Osteoblast (primary cell): ENCODE measurements at regions not wholly inside any gene's neighbourhood (a gene's known extent, or its start where the extent isn't known, plus 50 kb on each side); places are given as distances from the start of the nearest gene placed in this dataset.

Source experiments
- DNase-seq: peaks from one replicate; pipeline ENCODE4 v3.0.0; 2011; ENCODE audit warnings: low spot score, mixed read lengths; ENCODE audit not compliant: insufficient read length; ENCODE audit errors: missing footprints
- H2AFZ ChIP-seq: 2 replicates; pipeline ENCODE4 v1.6.0; 2011; ENCODE audit warnings: mild to moderate bottlenecking, low read length
- H3K27ac ChIP-seq: 2 replicates; pipeline ENCODE4 v1.5.1; 2011; ENCODE audit warnings: mild to moderate bottlenecking, low read depth, low read length, moderate library complexity
- H3K27me3 ChIP-seq: 2 replicates; pipeline ENCODE4 v1.6.0; 2012; ENCODE audit warnings: mild to moderate bottlenecking, control low read depth, inconsistent platforms, low read length, moderate library complexity; ENCODE audit not compliant: insufficient read depth
- H3K36me3 ChIP-seq: 2 replicates; pipeline ENCODE4 v1.5.1; 2011; ENCODE audit warnings: mild to moderate bottlenecking, low read length, control low read depth, moderate library complexity; ENCODE audit not compliant: insufficient read depth
- H3K4me1 ChIP-seq: 2 replicates; pipeline ENCODE4 v1.5.1; 2011; ENCODE audit warnings: mild to moderate bottlenecking, low read length, control low read depth, moderate library complexity; ENCODE audit not compliant: insufficient read depth
- H3K4me2 ChIP-seq: 2 replicates; pipeline ENCODE4 v1.6.0; 2011; ENCODE audit warnings: mild to moderate bottlenecking, low read length; ENCODE audit not compliant: insufficient read depth
- H3K4me3 ChIP-seq: fragments of 200-600 bp; sonication (generic); 3 replicates; pipeline ENCODE4 v1.5.1; 2012; ENCODE audit warnings: mild to moderate bottlenecking, low read length, inconsistent platforms; ENCODE audit not compliant: insufficient read depth
- H3K79me2 ChIP-seq: 2 replicates; pipeline ENCODE4 v1.6.0; 2012; ENCODE audit warnings: mild to moderate bottlenecking, low read length, control low read depth, inconsistent platforms; ENCODE audit not compliant: insufficient read depth
- H3K9me3 ChIP-seq: 2 replicates; pipeline ENCODE4 v1.5.1; 2011; ENCODE audit warnings: low read depth, low read length, control low read depth
- H4K20me1 ChIP-seq: 2 replicates; pipeline ENCODE4 v1.6.0; 2012; ENCODE audit warnings: mild to moderate bottlenecking, low read length, control low read depth; ENCODE audit not compliant: insufficient read depth
- TF ChIP-seq, protein P1 (sequence below): IDR thresholded peaks from 2 replicates; pipeline ENCODE4 v1.5.1; 2011; ENCODE audit warnings: mild to moderate bottlenecking, low read depth, low read length, moderate library complexity; ENCODE audit errors: extremely low read depth

GRCh38 chr14:50025776-50026175 is 90.6 kb downstream of the VCPKMT start:
- Histone ChIP-seq H3K4me3 (no peak overlapping the region), H3K36me3 (no peaks in the 10 kb centered on the region), H2AFZ (no peak overlapping the region), H3K9me3 (peaks cover 6% of the 10 kb centered on the region), H3K27ac (no peak overlapping the region), H4K20me1 (no peaks in the 10 kb centered on the region), H3K79me2 (no peaks in the 10 kb centered on the region), H3K4me2 (no peak overlapping the region), H3K4me1 (peaks cover 15% of the 10 kb centered on the region), H3K27me3 (no peaks in the 10 kb centered on the region)
- DNase-seq: no peak
- TF ChIP-seq, protein P1, sequence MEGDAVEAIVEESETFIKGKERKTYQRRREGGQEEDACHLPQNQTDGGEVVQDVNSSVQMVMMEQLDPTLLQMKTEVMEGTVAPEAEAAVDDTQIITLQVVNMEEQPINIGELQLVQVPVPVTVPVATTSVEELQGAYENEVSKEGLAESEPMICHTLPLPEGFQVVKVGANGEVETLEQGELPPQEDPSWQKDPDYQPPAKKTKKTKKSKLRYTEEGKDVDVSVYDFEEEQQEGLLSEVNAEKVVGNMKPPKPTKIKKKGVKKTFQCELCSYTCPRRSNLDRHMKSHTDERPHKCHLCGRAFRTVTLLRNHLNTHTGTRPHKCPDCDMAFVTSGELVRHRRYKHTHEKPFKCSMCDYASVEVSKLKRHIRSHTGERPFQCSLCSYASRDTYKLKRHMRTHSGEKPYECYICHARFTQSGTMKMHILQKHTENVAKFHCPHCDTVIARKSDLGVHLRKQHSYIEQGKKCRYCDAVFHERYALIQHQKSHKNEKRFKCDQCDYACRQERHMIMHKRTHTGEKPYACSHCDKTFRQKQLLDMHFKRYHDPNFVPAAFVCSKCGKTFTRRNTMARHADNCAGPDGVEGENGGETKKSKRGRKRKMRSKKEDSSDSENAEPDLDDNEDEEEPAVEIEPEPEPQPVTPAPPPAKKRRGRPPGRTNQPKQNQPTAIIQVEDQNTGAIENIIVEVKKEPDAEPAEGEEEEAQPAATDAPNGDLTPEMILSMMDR: no peak

GRCh38 chr14:50026396-50026795 is 90.0 kb downstream of the VCPKMT start:
- Histone ChIP-seq H3K4me2 (no peak overlapping the region), H3K9me3 (peaks cover 6% of the 10 kb centered on the region), H3K4me1 (peaks cover 11% of the 10 kb centered on the region), H3K79me2 (no peaks in the 10 kb centered on the region), H3K27ac (no peak overlapping the region), H2AFZ (no peak overlapping the region), H4K20me1 (no peaks in the 10 kb centered on the region), H3K36me3 (no peaks in the 10 kb centered on the region), H3K4me3 (no peak overlapping the region), H3K27me3 (no peaks in the 10 kb centered on the region)
- TF ChIP-seq, protein P1: no peak
- no peak for DNase-seq

- Histone ChIP-seq H3K9me3 (peaks cover 6% of the 10 kb centered on the region), H2AFZ (no peak overlapping the region), H3K27me3 (no peaks in the 10 kb centered on the region), H3K36me3 (no peaks in the 10 kb centered on the region), H3K4me3 (no peak overlapping the region), H3K4me2 (no peak overlapping the region), H3K4me1 (peaks cover 20% of the 10 kb centered on the region), H3K27ac (no peak overlapping the region), H4K20me1 (no peaks in the 10 kb centered on the region), H3K79me2 (no peaks in the 10 kb centered on the region)
- TF ChIP-seq, protein P1: no peak
- no peak for DNase-seq
Observed at GRCh38 chr14:50027816-50028215, 88.6 kb downstream of the VCPKMT start.

DNA sequence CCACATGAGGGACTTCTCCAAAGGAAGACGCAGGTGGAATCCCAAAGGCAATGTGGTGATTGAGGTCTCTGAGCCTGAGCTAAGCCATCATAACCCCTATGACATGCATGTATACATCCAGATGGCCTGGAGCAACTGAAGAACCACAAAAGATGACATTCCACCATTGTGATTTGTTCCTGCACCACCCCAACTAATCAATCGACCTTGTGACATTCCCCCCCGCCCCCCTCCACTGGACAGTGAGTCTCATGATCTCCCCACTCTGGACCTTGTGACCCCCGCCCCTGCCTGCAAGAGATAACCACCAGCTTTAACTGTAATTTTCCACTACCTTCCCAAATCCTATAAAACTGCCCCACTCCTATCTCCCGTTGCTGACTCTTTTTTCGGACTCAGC is 87.9 kb downstream of the VCPKMT start:
- Histone ChIP-seq H3K36me3 (no peaks in the 10 kb centered on the region), H2AFZ (no peak overlapping the region), H3K4me1 (peaks cover 17% of the 10 kb centered on the region), H3K9me3 (peaks cover 6% of the 10 kb centered on the region), H3K27me3 (no peaks in the 10 kb centered on the region), H4K20me1 (no peaks in the 10 kb centered on the region), H3K4me2 (no peak overlapping the region), H3K79me2 (no peaks in the 10 kb centered on the region), H3K27ac (no peak overlapping the region), H3K4me3 (no peak overlapping the region)
- DNase-seq: no peak
- TF ChIP-seq, protein P1: no peak
